ENCODE measurements at regions not wholly inside any gene's neighbourhood (a gene's known extent, or its start where the extent isn't known, plus 50 kb on each side); places are given as distances from the start of the nearest gene placed in this dataset.
"Not testable (repeated sequence)": the region's sequence is repeated elsewhere in the genome, so short reads cannot be mapped to it uniquely, and the experiment has no call there.

- not testable (repeated sequence) for TF ChIP-seq CHD2 (IDR thresholded peaks at IDR 0.05; ENCODE audit: low read length); ZNF274 (IDR thresholded peaks at IDR 0.05; ENCODE audit: borderline replicate concordance, extremely low read depth, low read length); EP300 (IDR thresholded peaks at IDR 0.05; ENCODE audit: borderline replicate concordance in 1 of 2, low read depth in 2 of 2, low read length in 2 of 2); CTCF (IDR thresholded peaks at IDR 0.05; ENCODE audit: control extremely low read depth in 1 of 3, insufficient read depth in 1 of 3, low read depth in 1 of 3, low read length in 3 of 3); GABPA (IDR thresholded peaks at IDR 0.05; ENCODE audit: borderline replicate concordance, insufficient read depth, low read length); MAX (IDR thresholded peaks at IDR 0.05); POLR2A (IDR thresholded peaks at IDR 0.05; ENCODE audit: control extremely low read depth in 1 of 2, low read depth in 2 of 2, low read length in 2 of 2); POLR2AphosphoS5 (IDR thresholded peaks at IDR 0.05; ENCODE audit: low read depth, low read length); SUZ12 (IDR thresholded peaks at IDR 0.05; ENCODE audit: low read length)
Measured at GRCh38 chr13:61205898-61206297, 209.8 kb downstream of the PCDH20 start.
